ENCODE measurements at regions not wholly inside any gene's neighbourhood (a gene's known extent, or its start where the extent isn't known, plus 50 kb on each side); places are given as distances from the start of the nearest gene placed in this dataset.
A peak's percentile ranks its signal among the peaks of the same experiment; 100 is the strongest.

DNA sequence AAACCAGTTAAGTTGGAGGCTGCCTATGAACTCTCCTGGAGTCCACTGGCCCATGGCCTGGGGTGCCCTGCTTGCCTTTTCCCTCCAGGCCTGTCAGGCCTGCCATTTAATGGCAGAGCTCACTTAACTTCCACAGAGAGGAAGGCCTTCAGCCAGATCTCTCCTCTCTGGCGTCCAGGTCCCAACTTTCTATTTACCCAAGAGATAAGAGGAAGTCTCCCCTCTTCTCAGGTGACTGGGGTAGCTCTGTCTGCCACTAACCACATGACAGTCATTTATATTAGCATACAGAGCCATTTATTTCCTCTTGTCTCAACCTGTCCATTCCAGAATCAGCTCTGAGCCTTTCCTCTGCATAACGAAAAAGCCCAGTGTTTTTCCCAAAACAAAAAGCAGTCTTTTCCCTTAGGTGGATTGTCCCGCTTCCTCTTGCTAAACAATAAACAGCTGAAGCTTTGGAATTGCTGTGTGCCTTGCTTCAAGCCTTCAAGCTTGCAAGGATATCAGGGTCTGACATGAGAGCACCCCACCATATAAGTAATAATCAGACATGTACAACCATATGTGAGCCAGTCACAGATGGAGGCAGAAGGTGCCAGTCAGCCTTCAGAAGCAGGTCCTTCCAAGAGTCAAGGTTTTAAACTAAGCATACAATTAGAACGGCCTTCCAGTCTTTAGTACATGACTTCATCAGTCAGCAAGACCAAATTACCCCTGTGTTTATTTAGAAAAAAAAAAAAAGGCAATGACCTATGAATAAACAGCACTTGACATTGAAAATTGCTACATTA is 50.0 kb upstream of the CALM2 start:
- no peak overlapping the region for H3K27ac ChIP-seq (ENCODE audit: insufficient read depth, low read depth, low read length)
- H2AFZ ChIP-seq (ENCODE audit: low read depth, low read length), result no peak overlapping the region
- no TSS peak for BruUV-seq (replicated peaks)
- H3K9ac ChIP-seq (replicated peaks; ENCODE audit: extremely low read depth, insufficient read depth, low read length), result no peak overlapping the region
- no peaks in the 10 kb centered on the region for H3K36me3 ChIP-seq (ENCODE audit: control insufficient read depth in 2 of 2, extremely low read depth in 1 of 2, insufficient read depth in 2 of 2, low read length in 2 of 2)
- H3K4me1 ChIP-seq (ENCODE audit: control insufficient read depth, extremely low read depth, insufficient read depth, low read length), result peaks cover 23% of the 10 kb centered on the region
- no peak overlapping the region for H3K4me3 ChIP-seq (replicated peaks in 1 of 3; ENCODE audit: insufficient read depth in 1 of 3, low read depth in 1 of 3, low read length in 3 of 3)
- no peak overlapping the region for H3K4me2 ChIP-seq (ENCODE audit: insufficient read depth, low read length)
- H3K9me3 ChIP-seq (replicated peaks; ENCODE audit: control insufficient read depth, insufficient read depth, low read length), result no peaks in the 10 kb centered on the region
- POLR2A ChIA-PET, result no interaction called here
- dilution Hi-C loops (cut with MboI; ENCODE audit: extremely low pct_ligation_motif_present, low sequenced_read_pairs) (no loop called here), intact Hi-C loops (cut with micrococcal nuclease) (no loop called here)
- H3K79me2 ChIP-seq (ENCODE audit: control insufficient read depth, insufficient read depth, low read length), result no peaks in the 10 kb centered on the region
- H3K27me3 ChIP-seq (ENCODE audit: control insufficient read depth in 2 of 2, insufficient read depth in 2 of 2, low read length in 2 of 2), result no peaks in the 10 kb centered on the region
- FAIRE-seq (peak; percentile 8), DNase-seq (ENCODE audit: low read depth, low spot score) (no peak)
- TF ChIP-seq, protein P1, sequence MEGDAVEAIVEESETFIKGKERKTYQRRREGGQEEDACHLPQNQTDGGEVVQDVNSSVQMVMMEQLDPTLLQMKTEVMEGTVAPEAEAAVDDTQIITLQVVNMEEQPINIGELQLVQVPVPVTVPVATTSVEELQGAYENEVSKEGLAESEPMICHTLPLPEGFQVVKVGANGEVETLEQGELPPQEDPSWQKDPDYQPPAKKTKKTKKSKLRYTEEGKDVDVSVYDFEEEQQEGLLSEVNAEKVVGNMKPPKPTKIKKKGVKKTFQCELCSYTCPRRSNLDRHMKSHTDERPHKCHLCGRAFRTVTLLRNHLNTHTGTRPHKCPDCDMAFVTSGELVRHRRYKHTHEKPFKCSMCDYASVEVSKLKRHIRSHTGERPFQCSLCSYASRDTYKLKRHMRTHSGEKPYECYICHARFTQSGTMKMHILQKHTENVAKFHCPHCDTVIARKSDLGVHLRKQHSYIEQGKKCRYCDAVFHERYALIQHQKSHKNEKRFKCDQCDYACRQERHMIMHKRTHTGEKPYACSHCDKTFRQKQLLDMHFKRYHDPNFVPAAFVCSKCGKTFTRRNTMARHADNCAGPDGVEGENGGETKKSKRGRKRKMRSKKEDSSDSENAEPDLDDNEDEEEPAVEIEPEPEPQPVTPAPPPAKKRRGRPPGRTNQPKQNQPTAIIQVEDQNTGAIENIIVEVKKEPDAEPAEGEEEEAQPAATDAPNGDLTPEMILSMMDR (IDR thresholded peaks at IDR 0.05; ENCODE audit: extremely low read depth in 1 of 2, insufficient read depth in 1 of 2, low read depth in 1 of 2, low read length in 2 of 2), result no peak
- CTCF ChIA-PET, result interaction anchor here (0.6 to 2.6 kb wide), 10 partner anchors 10 to 210 kb away, joined by 3 to 7 read pairs (median 4); no protein-coding TSS in a partner anchor
- no peaks in the 10 kb centered on the region for H3K9me1 ChIP-seq (replicated peaks; ENCODE audit: control insufficient read depth, extremely low read depth, insufficient read depth, low read length)
- no peaks in the 10 kb centered on the region for H4K20me1 ChIP-seq (replicated peaks; ENCODE audit: control insufficient read depth, extremely low read depth, insufficient read depth, low read length)
